GM12865 (cell line): ENCODE measurements at regions not wholly inside any gene's neighbourhood (a gene's known extent, or its start where the extent isn't known, plus 50 kb on each side); places are given as distances from the start of the nearest gene placed in this dataset.

Experiments
- DNase-seq: peaks from one replicate; pipeline ENCODE4 v3.0.0; 2010; ENCODE audit warnings: low read depth
- H3K4me3 ChIP-seq: 2 replicates; pipeline ENCODE4 v1.5.1; 2011; ENCODE audit warnings: mild to moderate bottlenecking, low read depth, low read length, control low read depth
- CTCF ChIP-seq: IDR thresholded peaks from 2 replicates; pipeline ENCODE4 v1.5.1; 2011; ENCODE audit warnings: low read length, control low read depth, low read depth, inconsistent platforms; ENCODE audit not compliant: insufficient read depth; ENCODE audit errors: missing control alignments

GRCh38 chr5:120907953-120908352 is 443.9 kb downstream of the PRR16 start:
- TF ChIP-seq CTCF = no peak
- DNase-seq = no peak

GRCh38 chr5:120910629-120911028 is 446.5 kb downstream of the PRR16 start:
- DNase-seq = no peak
- no peak for TF ChIP-seq CTCF
- H3K4me3 ChIP-seq = no peak overlapping the region

More at GRCh38 chr5:120907953-120908352, 443.9 kb downstream of the PRR16 start:
- no peak overlapping the region for H3K4me3 ChIP-seq

GRCh38 chr5:120913396-120913795 is 449.3 kb downstream of the PRR16 start:
- TF ChIP-seq CTCF = no peak
- no peak for DNase-seq
- H3K4me3 ChIP-seq = no peak overlapping the region

GRCh38 chr5:120917214-120917758 is 453.2 kb downstream of the PRR16 start:
- H3K4me3 ChIP-seq = no peak overlapping the region
- TF ChIP-seq CTCF = no peak
- no peak for DNase-seq

GRCh38 chr5:120919017-120919416 is 454.9 kb downstream of the PRR16 start:
- no peak for DNase-seq
- no peak for TF ChIP-seq CTCF
- H3K4me3 ChIP-seq = no peak overlapping the region

- no peak overlapping the region for H3K4me3 ChIP-seq
- DNase-seq = no peak
- no peak for TF ChIP-seq CTCF
Measured at GRCh38 chr5:120923026-120923425, 458.9 kb downstream of the PRR16 start.

- H3K4me3 ChIP-seq = no peak overlapping the region
- DNase-seq = no peak
- TF ChIP-seq CTCF = no peak
Measured at GRCh38 chr5:120926471-120926870, 462.4 kb downstream of the PRR16 start.
